GDM1 (cell line): ENCODE measurements at regions not wholly inside any gene's neighbourhood (a gene's known extent, or its start where the extent isn't known, plus 50 kb on each side); places are given as distances from the start of the nearest gene placed in this dataset.
"Not testable (repeated sequence)": the region's sequence is repeated elsewhere in the genome, so short reads cannot be mapped to it uniquely, and the experiment has no call there.

ENCODE experiments used
- DNase-seq: peaks from one replicate; lab custom pipeline; 2025; lab: John Stamatoyannopoulos, UW

DNA sequence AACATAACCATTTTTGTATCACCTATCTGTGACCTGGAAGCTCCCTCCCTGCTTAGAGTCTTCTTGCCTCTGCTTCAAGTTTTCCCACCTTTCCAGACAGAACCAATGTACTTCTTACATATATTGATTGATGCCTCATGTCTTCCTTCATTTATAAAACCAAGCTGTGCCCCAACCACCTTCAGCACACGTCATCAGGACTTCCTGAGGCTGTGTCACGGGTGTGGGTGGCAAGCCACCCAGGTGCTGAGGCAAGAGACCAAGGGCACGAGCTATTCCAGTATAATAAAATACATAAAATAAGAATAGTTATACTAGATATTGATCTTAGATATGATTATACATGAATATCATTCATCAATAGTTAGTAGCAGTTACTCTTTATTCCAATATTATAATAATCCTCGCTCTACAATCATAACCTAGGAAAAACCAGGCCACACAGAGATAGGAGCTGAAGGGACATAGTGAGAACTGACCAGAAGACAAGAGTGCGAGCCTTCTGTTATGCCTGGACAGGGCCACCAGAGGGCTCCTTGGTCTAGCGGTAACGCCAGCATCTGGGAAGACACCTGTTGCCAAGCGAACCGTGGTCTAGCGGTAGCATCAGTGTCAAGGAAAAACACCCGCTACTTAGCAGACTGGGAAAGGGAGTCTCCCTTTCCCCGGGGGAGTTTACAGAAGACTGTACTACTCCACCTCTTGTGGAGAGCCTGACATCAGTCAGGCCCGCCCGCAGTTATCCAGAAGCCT lies 180.2 kb upstream of the ERCC4 start:
- not testable (repeated sequence) for DNase-seq

DNA sequence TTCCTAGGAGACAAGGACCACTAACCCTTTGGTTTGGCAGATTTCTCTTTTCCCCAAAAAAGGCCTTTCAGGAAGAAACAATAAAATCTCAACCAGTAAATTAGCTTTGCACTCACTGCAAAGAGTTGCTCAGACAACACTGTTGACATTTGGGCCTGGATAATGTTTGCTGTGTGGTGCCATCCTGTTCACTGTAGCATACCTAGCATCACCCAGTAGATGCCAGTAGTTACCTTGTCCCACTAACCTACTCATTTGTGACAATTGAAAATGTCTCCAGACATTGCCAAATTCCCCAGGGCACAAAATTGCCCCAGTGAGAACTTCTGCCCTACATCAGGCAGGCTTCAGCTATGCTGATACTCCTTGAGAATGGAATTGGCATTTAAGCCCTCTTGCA lies 177.0 kb upstream of the ERCC4 start:
- DNase-seq: no peak

GRCh38 chr16:13743571-13743970 lies 176.4 kb upstream of the ERCC4 start:
- no peak for DNase-seq

- no peak for DNase-seq
Observed at GRCh38 chr16:13756411-13757140, 163.4 kb upstream of the ERCC4 start.

DNA sequence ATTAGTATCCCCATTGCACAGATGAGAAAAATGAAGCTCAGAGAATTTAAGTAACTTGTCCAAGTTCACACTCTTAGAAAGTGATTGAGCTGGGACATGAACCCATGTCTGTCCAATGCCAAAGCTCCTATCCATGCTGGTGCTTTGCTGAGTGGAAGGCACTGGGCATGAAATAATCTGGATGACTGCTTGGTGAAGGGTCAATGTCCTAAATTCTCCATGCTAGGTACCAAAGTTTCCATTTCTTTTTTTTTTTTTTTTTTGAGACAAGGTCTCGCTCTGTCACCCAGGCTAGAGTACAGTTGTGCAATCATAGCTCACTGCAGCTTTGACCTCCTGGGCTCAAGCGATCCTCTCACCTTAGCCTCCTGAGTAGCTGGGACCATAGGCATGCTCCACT lies 153.6 kb upstream of the ERCC4 start:
- no peak for DNase-seq

DNA sequence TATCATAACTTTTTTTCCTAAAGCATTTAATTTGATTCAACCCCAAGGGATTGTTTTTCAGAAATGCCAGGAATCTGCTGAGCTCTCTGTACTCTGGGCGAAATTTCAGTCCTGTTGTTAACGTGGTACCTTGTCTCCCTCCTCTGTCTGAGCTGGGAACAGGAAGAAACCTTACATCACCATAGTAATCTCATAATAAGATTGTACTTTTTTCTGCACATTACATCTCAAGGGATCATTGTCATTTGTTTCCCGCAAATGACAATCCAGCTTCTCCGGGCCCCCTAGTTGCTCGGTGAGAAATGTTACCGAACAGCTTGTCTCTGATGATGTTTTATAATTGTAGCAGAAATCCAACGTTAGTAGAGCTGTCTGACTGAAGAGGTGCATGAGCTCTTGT lies 152.7 kb upstream of the ERCC4 start:
- peak; percentile 6 for DNase-seq

GRCh38 chr16:13768471-13768870 lies 151.5 kb upstream of the ERCC4 start:
- DNase-seq: no peak

DNA sequence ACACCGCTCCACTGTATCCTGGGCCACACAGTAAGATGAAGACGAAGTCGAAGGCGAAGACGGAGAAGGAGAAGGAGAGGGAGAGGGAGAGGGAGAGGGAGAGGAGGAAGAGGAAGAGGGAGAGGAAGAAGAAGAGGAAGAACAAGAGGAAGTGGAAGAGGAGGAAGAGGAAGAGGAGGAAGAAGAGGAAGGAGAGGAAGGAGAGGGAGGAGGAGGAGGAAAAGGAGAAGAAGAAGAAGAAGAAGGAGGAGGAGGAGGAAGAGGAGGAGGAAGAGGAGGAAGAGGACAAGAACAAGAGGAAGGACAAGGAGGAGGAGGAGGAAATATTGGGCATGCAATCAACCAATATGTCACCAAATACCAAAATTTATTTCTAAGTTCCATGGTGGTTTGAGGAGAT lies 149.5 kb upstream of the ERCC4 start:
- DNase-seq: no peak

- no peak for DNase-seq
Observed at GRCh38 chr16:13772782-13773181, 147.2 kb upstream of the ERCC4 start.

DNA sequence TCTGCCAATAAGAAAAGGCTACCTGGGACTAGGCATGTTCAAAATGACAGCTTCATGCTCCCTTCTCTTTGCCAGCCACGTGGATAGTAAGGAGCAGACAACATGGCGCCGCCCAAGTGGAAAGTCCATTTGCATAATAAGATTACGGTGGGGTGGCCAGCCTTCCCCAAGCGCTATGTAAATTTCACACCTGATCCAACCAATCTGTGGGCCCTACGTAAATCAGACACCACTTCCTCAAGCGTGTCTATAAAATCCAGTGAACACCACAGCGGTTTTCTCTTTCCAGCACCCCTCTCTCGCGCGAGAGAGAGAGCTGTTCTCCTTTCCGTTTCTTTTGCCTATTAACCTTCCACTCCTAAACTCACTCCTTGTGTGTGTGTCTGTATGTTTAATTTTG lies 140.3 kb upstream of the ERCC4 start:
- no peak for DNase-seq

DNA sequence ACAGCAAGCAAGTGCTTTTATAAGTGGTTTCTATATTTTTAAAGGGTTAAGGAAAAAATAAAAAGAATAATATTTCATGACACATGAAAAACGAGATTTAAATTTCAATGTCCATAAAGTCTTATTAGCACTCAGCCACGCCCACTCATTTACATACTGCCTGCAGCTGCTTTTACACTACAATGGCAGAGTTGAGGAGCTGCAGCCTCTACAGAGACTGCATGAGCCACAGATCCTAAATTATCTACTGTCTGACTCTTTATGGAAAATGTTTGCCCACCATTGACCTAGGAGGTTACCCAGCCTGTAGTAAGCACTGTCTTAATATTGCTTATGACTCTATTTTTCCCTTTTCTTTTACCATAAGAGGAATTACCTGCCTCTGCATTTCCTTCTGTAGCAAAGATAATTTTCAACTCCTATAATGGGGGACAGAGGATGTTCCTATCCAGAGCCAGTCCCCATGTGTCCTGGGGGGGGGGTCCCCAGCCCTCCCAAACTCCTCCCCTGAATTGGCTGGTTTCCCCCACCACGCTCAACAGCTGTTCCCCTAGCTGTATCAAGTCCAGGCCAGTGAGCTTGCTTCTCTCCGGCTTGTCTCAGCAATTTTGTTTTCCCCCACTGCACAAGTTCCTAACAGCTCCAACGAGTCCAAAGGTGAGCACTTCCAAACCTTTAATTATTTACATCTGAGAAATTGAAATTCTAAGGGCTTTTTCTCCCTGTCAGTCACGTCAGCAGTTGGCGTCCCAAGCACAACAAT lies 139.4 kb upstream of the ERCC4 start:
- DNase-seq: no peak

- no peak for DNase-seq
Observed at GRCh38 chr16:13781169-13781564, 138.8 kb upstream of the ERCC4 start.

GRCh38 chr16:13781575-13782338 lies 138.2 kb upstream of the ERCC4 start:
- no peak for DNase-seq

DNA sequence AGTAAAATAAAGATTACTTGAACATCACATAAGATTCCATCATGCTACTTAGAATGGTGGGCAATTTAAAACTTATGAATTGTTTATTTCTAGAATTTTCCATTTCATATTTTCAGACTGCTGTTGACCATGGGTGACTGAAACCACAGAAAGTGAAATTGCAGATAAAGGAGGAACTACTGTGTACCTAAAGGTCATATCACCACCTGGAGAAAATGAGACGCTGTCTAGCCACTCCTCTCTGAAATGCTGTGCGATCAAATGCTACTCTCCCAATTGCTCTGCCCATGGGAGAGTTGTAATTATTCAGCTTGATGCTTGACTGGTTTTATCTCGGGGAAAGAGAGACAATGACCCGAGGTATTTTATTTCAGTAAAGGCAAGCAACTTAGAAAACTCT lies 128.9 kb upstream of the ERCC4 start:
- no peak for DNase-seq

- DNase-seq: no peak
Observed at GRCh38 chr16:13793841-13794409, 126.0 kb upstream of the ERCC4 start.

DNA sequence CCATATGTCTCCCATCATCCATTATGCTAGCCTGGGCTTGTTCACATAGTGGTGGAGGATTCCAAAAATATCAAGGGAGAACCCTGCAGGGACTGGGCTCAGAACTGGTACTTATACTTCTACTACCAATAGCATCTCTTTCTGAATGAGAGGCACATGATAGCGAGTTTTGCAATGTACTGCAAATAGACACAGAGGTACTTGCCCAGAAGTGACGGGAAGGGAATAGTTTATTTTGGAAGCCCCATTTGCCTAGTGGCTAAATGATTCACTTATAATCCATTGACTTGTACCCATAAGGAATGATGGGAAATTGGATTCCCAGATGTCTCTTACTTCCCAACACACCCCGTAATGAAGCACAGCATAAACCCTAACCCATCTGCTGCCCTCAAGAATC lies 124.8 kb upstream of the ERCC4 start:
- no peak for DNase-seq

DNA sequence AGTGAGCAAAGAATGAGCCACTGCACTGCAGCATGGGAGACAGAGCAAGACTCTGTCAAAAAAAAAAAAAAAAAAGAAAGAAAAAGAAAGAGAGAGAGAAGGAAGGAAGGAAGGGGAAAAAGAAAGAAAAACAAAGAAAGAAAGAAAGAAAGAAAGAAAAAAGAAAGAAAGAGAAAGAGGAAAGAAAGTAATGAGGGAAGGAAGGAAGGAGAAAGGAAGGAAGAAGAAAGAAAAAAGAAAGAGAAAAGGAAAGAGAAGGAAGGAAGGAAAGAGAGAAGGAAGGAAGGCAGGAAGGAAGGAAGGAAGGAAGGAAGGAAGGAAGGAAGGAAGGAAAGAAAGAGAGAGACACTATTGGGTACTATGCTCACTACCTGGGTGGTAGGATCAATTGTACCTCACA lies 122.2 kb upstream of the ERCC4 start:
- no peak for DNase-seq

DNA sequence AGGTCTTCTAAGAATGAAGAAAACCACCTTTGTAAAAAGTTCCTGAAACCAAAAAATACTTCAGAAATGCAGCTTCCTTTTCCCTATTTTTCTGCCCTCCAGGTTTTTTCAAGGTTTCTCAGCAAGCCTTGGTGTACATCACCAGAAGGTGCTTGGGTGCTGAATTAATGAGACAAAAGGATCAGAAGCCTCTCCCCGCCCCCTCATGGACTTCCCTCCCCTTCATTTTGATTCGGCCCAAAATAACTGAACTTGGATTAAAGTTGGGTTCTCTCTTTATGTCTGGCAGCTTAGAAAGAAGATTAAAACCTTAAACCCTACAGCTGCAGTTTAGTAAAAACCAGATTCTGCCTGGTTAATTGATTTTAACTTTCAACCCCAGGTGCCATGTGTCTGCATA lies 121.7 kb upstream of the ERCC4 start:
- no peak for DNase-seq

- no peak for DNase-seq
Observed at GRCh38 chr16:13803974-13804373, 116.0 kb upstream of the ERCC4 start.

- DNase-seq: no peak
Observed at GRCh38 chr16:13805951-13806350, 114.0 kb upstream of the ERCC4 start.

DNA sequence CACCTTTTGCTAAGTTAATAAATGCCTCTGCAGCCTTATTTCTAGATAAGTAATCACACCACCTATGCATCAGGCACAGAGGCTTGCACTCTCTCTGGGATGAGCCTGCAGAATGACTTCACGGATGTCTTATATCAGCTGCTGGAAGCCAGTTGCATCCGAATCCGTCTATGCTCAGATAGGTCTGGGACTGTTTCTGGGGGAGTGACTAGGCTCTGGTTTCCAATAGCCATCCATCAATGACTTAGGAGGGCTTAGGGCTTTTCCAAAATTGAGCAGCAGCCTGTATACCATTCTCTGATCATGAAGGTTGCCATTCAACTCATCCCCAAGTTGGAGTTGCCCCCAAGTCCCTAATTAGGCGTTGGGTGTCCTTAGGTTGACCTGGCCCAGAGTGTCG lies 113.3 kb upstream of the ERCC4 start:
- DNase-seq: no peak

DNA sequence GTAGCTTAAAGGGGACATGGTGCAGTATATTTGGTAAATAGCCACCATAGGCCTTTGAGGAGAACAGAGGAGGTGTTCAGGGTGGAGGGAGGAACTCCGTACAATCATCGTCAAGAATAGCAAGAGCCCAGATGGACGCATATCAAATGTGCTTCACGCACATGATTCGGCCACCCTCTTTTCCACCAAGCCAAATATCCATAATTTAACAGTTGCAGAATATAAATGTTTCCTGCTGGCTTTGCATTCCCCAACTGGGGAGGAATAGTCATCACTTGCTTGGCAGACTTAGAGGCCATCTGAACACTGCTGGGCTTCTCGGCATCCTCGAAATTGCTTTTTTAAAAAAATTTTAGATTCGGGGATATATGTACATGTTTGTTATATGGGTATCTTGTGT lies 111.9 kb upstream of the ERCC4 start:
- DNase-seq: no peak
